ENCODE measurements at regions not wholly inside any gene's neighbourhood (a gene's known extent, or its start where the extent isn't known, plus 50 kb on each side); places are given as distances from the start of the nearest gene placed in this dataset.

- RAD21 ChIA-PET (ENCODE audit: unreplicated experiment): no interaction called here
- CTCF ChIA-PET: no interaction called here
- POLR2A ChIA-PET: no interaction called here
- Histone ChIP-seq H3K4me1 (ENCODE audit: control insufficient read depth, insufficient read depth, low read length) (no peaks in the 10 kb centered on the region), H3K9ac (ENCODE audit: control insufficient read depth, insufficient read depth, low read length) (no peak overlapping the region), H3K36me3 (ENCODE audit: control insufficient read depth in 2 of 2, insufficient read depth in 2 of 2, low read length in 1 of 2) (no peaks in the 10 kb centered on the region), H3K4me3 (no peak overlapping the region), H3K9me3 (replicated peaks; ENCODE audit: control insufficient read depth, insufficient read depth, low read length) (no peaks in the 10 kb centered on the region), H2AFZ (ENCODE audit: control insufficient read depth, low read depth, low read length) (no peak overlapping the region), H3K4me2 (ENCODE audit: control insufficient read depth, insufficient read depth) (no peak overlapping the region), H4K20me1 (ENCODE audit: control insufficient read depth, insufficient read depth) (no peaks in the 10 kb centered on the region), H3K27me3 (replicated peaks in 1 of 2; ENCODE audit: control insufficient read depth in 2 of 2, insufficient read depth in 2 of 2, low read length in 1 of 2) (no peaks in the 10 kb centered on the region), H3K79me2 (ENCODE audit: control insufficient read depth, insufficient read depth, low read length) (no peaks in the 10 kb centered on the region), H3K27ac (ENCODE audit: control insufficient read depth, insufficient read depth) (no peak overlapping the region)
- SMC1A ChIA-PET (ENCODE audit: uncharacterized antibody, unreplicated experiment): no interaction called here
- BruUV-seq (replicated peaks): no TSS peak
- DNase-seq (ENCODE audit: low read depth, low spot score): no peak
- in situ Hi-C loops (cut with MboI) (no loop called here), intact Hi-C loops (cut with micrococcal nuclease; ENCODE audit: unreplicated experiment) (no loop called here)
- 62% methylated on average over 3 of the region's 3 CpGs for WGBS (ENCODE audit: insufficient coverage, insufficient replicate concordance, low lambda C conversion rate, missing lambda C conversion rate)
- ATAC-seq: no peak
- no peak for FAIRE-seq
- TF ChIP-seq RCOR1 (conservative IDR thresholded peaks at IDR 0.05; ENCODE audit: low read depth, low read length): no peak
- no peak for TF ChIP-seq POU2F2 (IDR thresholded peaks at IDR 0.05; ENCODE audit: borderline replicate concordance, low read depth, low read length)
These were observed 109.3 kb upstream of the MRPS22 start for GRCh38 chr3:139234491-139234890.

GRCh38 chr3:139235192-139235591 is 108.6 kb upstream of the MRPS22 start:
- FAIRE-seq (no peak), DNase-seq (ENCODE audit: low read depth, low spot score) (no peak), ATAC-seq (no peak)
- Histone ChIP-seq H3K4me1 (ENCODE audit: control insufficient read depth, insufficient read depth, low read length) (no peaks in the 10 kb centered on the region), H4K20me1 (ENCODE audit: control insufficient read depth, insufficient read depth) (no peaks in the 10 kb centered on the region), H3K27me3 (replicated peaks in 1 of 2; ENCODE audit: control insufficient read depth in 2 of 2, insufficient read depth in 2 of 2, low read length in 1 of 2) (no peaks in the 10 kb centered on the region), H3K4me3 (no peak overlapping the region), H3K9ac (ENCODE audit: control insufficient read depth, insufficient read depth, low read length) (no peak overlapping the region), H3K9me3 (replicated peaks; ENCODE audit: control insufficient read depth, insufficient read depth, low read length) (no peaks in the 10 kb centered on the region), H3K4me2 (ENCODE audit: control insufficient read depth, insufficient read depth) (no peak overlapping the region), H2AFZ (ENCODE audit: control insufficient read depth, low read depth, low read length) (no peak overlapping the region), H3K27ac (ENCODE audit: control insufficient read depth, insufficient read depth) (no peak overlapping the region), H3K79me2 (ENCODE audit: control insufficient read depth, insufficient read depth, low read length) (no peaks in the 10 kb centered on the region), H3K36me3 (ENCODE audit: control insufficient read depth in 2 of 2, insufficient read depth in 2 of 2, low read length in 1 of 2) (no peaks in the 10 kb centered on the region)
- ChIA-PET POLR2A (no interaction called here), RAD21 (ENCODE audit: unreplicated experiment) (no interaction called here), CTCF (no interaction called here), SMC1A (ENCODE audit: uncharacterized antibody, unreplicated experiment) (no interaction called here)
- TF ChIP-seq TCF12 (IDR thresholded peaks at IDR 0.05; ENCODE audit: low read depth, low read length) (no peak), IRF5 (IDR thresholded peaks at IDR 0.05; ENCODE audit: borderline replicate concordance) (no peak), SIX5 (IDR thresholded peaks at IDR 0.05; ENCODE audit: low read depth, low read length, severe bottlenecking) (no peak), CEBPZ (IDR thresholded peaks at IDR 0.05; ENCODE audit: low read depth, low read length) (no peak), NFXL1 (IDR thresholded peaks at IDR 0.05; ENCODE audit: borderline replicate concordance) (no peak), BMI1 (IDR thresholded peaks at IDR 0.05; ENCODE audit: borderline replicate concordance) (no peak), IKZF1 (conservative IDR thresholded peaks at IDR 0.05) (no peak), SMC3 (IDR thresholded peaks at IDR 0.05; ENCODE audit: borderline replicate concordance, low read length) (no peak), SMARCA5 (IDR thresholded peaks at IDR 0.05) (no peak), EZH2 (IDR thresholded peaks at IDR 0.05; ENCODE audit: borderline replicate concordance, control insufficient read depth, low read depth, low read length) (no peak), CBFB (IDR thresholded peaks at IDR 0.05; ENCODE audit: low read depth) (no peak), CBX5 (IDR thresholded peaks at IDR 0.05; ENCODE audit: low read depth) (no peak)
- no TSS peak for BruUV-seq (replicated peaks)
- WGBS (ENCODE audit: insufficient coverage, insufficient replicate concordance, low lambda C conversion rate, missing lambda C conversion rate): 0% methylated on average over 1 of the region's 1 CpG
- intact Hi-C loops (cut with micrococcal nuclease; ENCODE audit: unreplicated experiment): no loop called here
- in situ Hi-C loops (cut with MboI): no loop called here

Measured in GM12878 (cell line).